Loucy (cell line): ENCODE measurements at regions not wholly inside any gene's neighbourhood (a gene's known extent, or its start where the extent isn't known, plus 50 kb on each side); places are given as distances from the start of the nearest gene placed in this dataset.

Experiments
- H2AFZ ChIP-seq: fragments of 200-600 bp; sonication (generic); 2 replicates; pipeline ENCODE4 v1.6.0; 2016; ENCODE audit warnings: antibody characterized with exemption, mild to moderate bottlenecking, low read length, moderate library complexity
- H3F3A ChIP-seq: fragments of 200-600 bp; 2 replicates; pipeline ENCODE4 v1.6.0; 2016; ENCODE audit warnings: antibody characterized with exemption, low read depth, mild to moderate bottlenecking
- H3K27me3 ChIP-seq: fragments of 200-600 bp; sonication (generic); 2 replicates; pipeline ENCODE4 v1.6.1; 2014; ENCODE audit warnings: low read length, mild to moderate bottlenecking; ENCODE audit not compliant: insufficient read depth, poor library complexity, severe bottlenecking
- H3K36me3 ChIP-seq: fragments of 200-600 bp; sonication (generic); 2 replicates; pipeline ENCODE4 v1.6.1; 2016; ENCODE audit warnings: low read length; ENCODE audit not compliant: insufficient read depth
- H3K4me1 ChIP-seq: fragments of 200-600 bp; sonication (generic); 2 replicates; pipeline ENCODE4 v1.5.1; 2014; ENCODE audit warnings: low read length, mild to moderate bottlenecking; ENCODE audit not compliant: insufficient read depth, poor library complexity, severe bottlenecking
- H3K4me2 ChIP-seq: fragments of 200-600 bp; sonication (generic); 2 replicates; pipeline ENCODE4 v1.6.0; 2014; ENCODE audit warnings: antibody characterized with exemption, low read length, low read depth, mild to moderate bottlenecking; ENCODE audit not compliant: poor library complexity, severe bottlenecking
- H3K4me3 ChIP-seq: fragments of 200-600 bp; sonication (generic); 2 replicates; pipeline ENCODE4 v1.5.1; 2014; ENCODE audit warnings: low read length, mild to moderate bottlenecking, mixed read lengths; ENCODE audit not compliant: poor library complexity, severe bottlenecking
- H3K79me2 ChIP-seq: fragments of 200-600 bp; sonication (generic); 2 replicates; pipeline ENCODE4 v1.6.1; 2014; ENCODE audit warnings: low read length; ENCODE audit not compliant: insufficient read depth
- H3K9ac ChIP-seq: fragments of 200-600 bp; sonication (generic); 2 replicates; pipeline ENCODE4 v1.6.0; 2014; ENCODE audit warnings: mild to moderate bottlenecking, low read depth, low read length, moderate library complexity; ENCODE audit not compliant: poor library complexity, severe bottlenecking
- H3K9me2 ChIP-seq: fragments of 200-600 bp; sonication (generic); replicated peaks from 2 replicates; pipeline ENCODE4 v1.6.1; 2016; ENCODE audit warnings: low read depth, low read length, mixed read lengths
- H3K9me3 ChIP-seq: fragments of 200-600 bp; sonication (generic); 2 replicates; pipeline ENCODE4 v1.6.1; 2014; ENCODE audit warnings: mild to moderate bottlenecking, antibody characterized with exemption, low read length, low read depth; ENCODE audit not compliant: insufficient read depth
- H4K20me1 ChIP-seq: fragments of 200-600 bp; sonication (generic); 2 replicates; pipeline ENCODE4 v1.6.0; 2014; ENCODE audit warnings: antibody characterized with exemption, low read length, mild to moderate bottlenecking; ENCODE audit not compliant: insufficient read depth, poor library complexity, severe bottlenecking
- CTCF ChIP-seq: fragments of 200-600 bp; sonication (generic); conservative IDR thresholded peaks from 2 replicates; pipeline ENCODE4 v1.5.1; 2014; ENCODE audit warnings: mild to moderate bottlenecking, antibody characterized with exemption, low read length
- EZH2phosphoT487 ChIP-seq: fragments of 200-600 bp; IDR thresholded peaks from 2 replicates; pipeline ENCODE4 v1.6.1; 2018; ENCODE audit warnings: antibody characterized with exemption, mild to moderate bottlenecking, moderate library complexity, borderline replicate concordance

GRCh38 chr10:10196701-10197100 is 821.0 kb upstream of the CELF2 start:
- no peaks in the 10 kb centered on the region for H3K79me2 ChIP-seq
- no peak overlapping the region for H2AFZ ChIP-seq
- H3K9ac ChIP-seq, result no peak overlapping the region
- H3K4me2 ChIP-seq, result no peak overlapping the region
- H3K4me1 ChIP-seq, result no peaks in the 10 kb centered on the region
- H3K9me2 ChIP-seq, result no peaks in the 10 kb centered on the region
- no peaks in the 10 kb centered on the region for H3K9me3 ChIP-seq
- H3K36me3 ChIP-seq, result no peaks in the 10 kb centered on the region
- H3K27me3 ChIP-seq, result no peaks in the 10 kb centered on the region
- H4K20me1 ChIP-seq, result no peaks in the 10 kb centered on the region
- TF ChIP-seq CTCF (no peak), EZH2phosphoT487 (no peak)
- H3F3A ChIP-seq, result no peaks in the 10 kb centered on the region
- no peak overlapping the region for H3K4me3 ChIP-seq

GRCh38 chr10:10197423-10197822 is 820.2 kb upstream of the CELF2 start:
- Histone ChIP-seq H3K27me3 (no peaks in the 10 kb centered on the region), H3K36me3 (no peaks in the 10 kb centered on the region), H4K20me1 (no peaks in the 10 kb centered on the region), H3K4me2 (no peak overlapping the region), H3K9me2 (no peaks in the 10 kb centered on the region), H3K9ac (no peak overlapping the region), H2AFZ (no peak overlapping the region), H3K4me3 (no peak overlapping the region), H3K9me3 (no peaks in the 10 kb centered on the region), H3K79me2 (no peaks in the 10 kb centered on the region), H3F3A (no peaks in the 10 kb centered on the region), H3K4me1 (no peaks in the 10 kb centered on the region)
- TF ChIP-seq CTCF (no peak), EZH2phosphoT487 (no peak)

DNA sequence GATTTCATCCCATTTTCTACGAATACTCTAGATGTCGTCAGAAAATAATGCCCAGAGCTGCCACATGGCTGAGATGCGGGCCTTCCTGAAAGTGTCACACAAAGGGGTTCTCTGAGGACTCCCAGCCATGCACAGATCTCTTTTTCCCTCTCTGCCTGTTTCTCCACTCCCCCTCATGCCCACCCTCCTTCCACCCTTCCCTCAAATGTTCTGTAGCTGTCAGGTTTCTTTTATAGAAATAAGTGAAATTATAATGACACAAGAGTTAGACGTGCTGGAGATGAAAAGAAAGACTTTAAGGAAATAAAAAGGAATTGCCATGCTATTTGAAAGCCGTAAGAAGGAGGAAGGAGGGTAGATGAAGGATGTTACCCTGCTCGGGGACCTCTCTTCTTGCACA is 819.3 kb upstream of the CELF2 start:
- TF ChIP-seq EZH2phosphoT487 (no peak), CTCF (no peak)
- H3K4me3 ChIP-seq, result no peak overlapping the region
- no peaks in the 10 kb centered on the region for H3K27me3 ChIP-seq
- no peaks in the 10 kb centered on the region for H3F3A ChIP-seq
- H3K9ac ChIP-seq, result no peak overlapping the region
- H3K9me3 ChIP-seq, result no peaks in the 10 kb centered on the region
- no peaks in the 10 kb centered on the region for H4K20me1 ChIP-seq
- H3K36me3 ChIP-seq, result no peaks in the 10 kb centered on the region
- no peaks in the 10 kb centered on the region for H3K79me2 ChIP-seq
- no peak overlapping the region for H3K4me2 ChIP-seq
- no peaks in the 10 kb centered on the region for H3K9me2 ChIP-seq
- H3K4me1 ChIP-seq, result no peaks in the 10 kb centered on the region
- H2AFZ ChIP-seq, result no peak overlapping the region
